ENCODE measurements at regions not wholly inside any gene's neighbourhood (a gene's known extent, or its start where the extent isn't known, plus 50 kb on each side); places are given as distances from the start of the nearest gene placed in this dataset.

GRCh38 chr4:81930506-81931238, 443.1 kb downstream of the HNRNPD start:
- Mint-ChIP-seq H3K9me3 (peaks cover 0 to 4% (median 0%) of the 10 kb centered on the region in 8 donors), H3K36me3 (no peaks in the 10 kb centered on the region), H3K4me3 (no peak overlapping the region), H3K27ac (no peak overlapping the region), H3K4me1 (no peaks in the 10 kb centered on the region), H3K27me3 (peaks cover 0 to 6% of the 10 kb centered on the region in 2 donors)
- Histone ChIP-seq H3K27me3 (ENCODE audit: insufficient read depth, low read length) (no peaks in the 10 kb centered on the region), H3K4me3 (ENCODE audit: low read length in 2 of 2) (no peak overlapping the region), H3K9me3 (ENCODE audit: control insufficient read depth in 1 of 2, low read length in 2 of 2) (no peaks in the 10 kb centered on the region), H3K36me3 (ENCODE audit: insufficient read depth, low read length) (no peaks in the 10 kb centered on the region), H3K4me1 (ENCODE audit: insufficient read depth, low read length) (no peaks in the 10 kb centered on the region), H3K27ac (ENCODE audit: low read depth, low read length) (no peak overlapping the region)
- ChIA-PET POLR2A (ENCODE audit: partially characterized antibody) (no interaction called here), CTCF (ENCODE audit: partially characterized antibody) (no interaction called here)
- intact Hi-C loops (cut with micrococcal nuclease), result no loop called here
- no peak for DNase-seq

- intact Hi-C loops (cut with micrococcal nuclease), result no loop called here
- ChIA-PET POLR2A (ENCODE audit: partially characterized antibody) (no interaction called here), CTCF (ENCODE audit: partially characterized antibody) (interaction anchor here (1.2 to 1.7 kb wide), 3 partner anchors 9 to 453 kb away, joined by 3 to 4 read pairs (median 4); no protein-coding TSS in a partner anchor)
- Mint-ChIP-seq H3K27me3 (peaks cover 9 to 20% of the 10 kb centered on the region in 2 donors), H3K4me3 (no peak overlapping the region), H3K9me3 (no peaks in the 10 kb centered on the region), H3K27ac (no peak overlapping the region), H3K4me1 (peaks cover 0 to 1% (median 0%) of the 10 kb centered on the region in 4 donors), H3K36me3 (no peaks in the 10 kb centered on the region)
- Histone ChIP-seq H3K36me3 (ENCODE audit: insufficient read depth, low read length) (no peaks in the 10 kb centered on the region), H3K4me3 (ENCODE audit: low read length in 2 of 2) (no peak overlapping the region), H3K9me3 (ENCODE audit: control insufficient read depth in 1 of 2, low read length in 2 of 2) (no peaks in the 10 kb centered on the region), H3K27me3 (ENCODE audit: insufficient read depth, low read length) (no peaks in the 10 kb centered on the region), H3K27ac (ENCODE audit: low read depth, low read length) (no peak overlapping the region), H3K4me1 (ENCODE audit: insufficient read depth, low read length) (no peaks in the 10 kb centered on the region)
- DNase-seq, result no peak
Measured at GRCh38 chr4:81923140-81923539, 450.7 kb downstream of the HNRNPD start.

GRCh38 chr4:81922313-81922712, 450.6 kb upstream of the RASGEF1B start:
- Histone ChIP-seq H3K4me3 (ENCODE audit: low read length in 2 of 2) (no peak overlapping the region), H3K27ac (ENCODE audit: low read depth, low read length) (no peak overlapping the region), H3K36me3 (ENCODE audit: insufficient read depth, low read length) (no peaks in the 10 kb centered on the region), H3K9me3 (ENCODE audit: control insufficient read depth in 1 of 2, low read length in 2 of 2) (no peaks in the 10 kb centered on the region), H3K27me3 (ENCODE audit: insufficient read depth, low read length) (no peaks in the 10 kb centered on the region), H3K4me1 (ENCODE audit: insufficient read depth, low read length) (no peaks in the 10 kb centered on the region)
- peaks cover 0 to 1% (median 0%) of the 10 kb centered on the region in 4 donors for H3K4me1 Mint-ChIP-seq
- no peak overlapping the region for H3K4me3 Mint-ChIP-seq
- intact Hi-C loops (cut with micrococcal nuclease), result no loop called here
- H3K27me3 Mint-ChIP-seq, result peaks cover 9 to 21% of the 10 kb centered on the region in 2 donors
- POLR2A ChIA-PET (ENCODE audit: partially characterized antibody), result no interaction called here
- CTCF ChIA-PET (ENCODE audit: partially characterized antibody), result interaction anchor here (1.2 to 1.7 kb wide), 3 partner anchors 8 to 452 kb away, joined by 3 to 4 read pairs (median 4); no protein-coding TSS in a partner anchor
- H3K27ac Mint-ChIP-seq, result no peak overlapping the region
- H3K36me3 Mint-ChIP-seq, result no peaks in the 10 kb centered on the region
- no peaks in the 10 kb centered on the region for H3K9me3 Mint-ChIP-seq
- DNase-seq, result no peak

GRCh38 chr4:81921751-81922159, 450.0 kb upstream of the RASGEF1B start:
- no peaks in the 10 kb centered on the region for H3K9me3 Mint-ChIP-seq

GRCh38 chr4:81919810-81920209, 448.1 kb upstream of the RASGEF1B start:
- POLR2A ChIA-PET (ENCODE audit: partially characterized antibody), result no interaction called here
- intact Hi-C loops (cut with micrococcal nuclease), result loop anchor here (10.0 kb wide), 1 partner anchor 285 kb away; no protein-coding TSS in a partner anchor
- no peak for DNase-seq
- peaks cover 0 to 1% (median 0%) of the 10 kb centered on the region in 4 donors for H3K4me1 Mint-ChIP-seq
- Histone ChIP-seq H3K9me3 (ENCODE audit: control insufficient read depth in 1 of 2, low read length in 2 of 2) (no peaks in the 10 kb centered on the region), H3K27ac (ENCODE audit: low read depth, low read length) (no peak overlapping the region), H3K27me3 (ENCODE audit: insufficient read depth, low read length) (no peaks in the 10 kb centered on the region), H3K36me3 (ENCODE audit: insufficient read depth, low read length) (no peaks in the 10 kb centered on the region), H3K4me1 (ENCODE audit: insufficient read depth, low read length) (no peaks in the 10 kb centered on the region), H3K4me3 (ENCODE audit: low read length in 2 of 2) (no peak overlapping the region)
- CTCF ChIA-PET (ENCODE audit: partially characterized antibody), result interaction anchor here (1.2 kb wide), 1 partner anchor 349 kb away, joined by 3 read pairs; no protein-coding TSS in a partner anchor
- no peak overlapping the region for H3K4me3 Mint-ChIP-seq
- H3K27ac Mint-ChIP-seq, result no peak overlapping the region
- H3K9me3 Mint-ChIP-seq, result no peaks in the 10 kb centered on the region
- peaks cover 9 to 18% of the 10 kb centered on the region in 2 donors for H3K27me3 Mint-ChIP-seq
- no peaks in the 10 kb centered on the region for H3K36me3 Mint-ChIP-seq

More at GRCh38 chr4:81921751-81922159, 450.0 kb upstream of the RASGEF1B start:
- H3K36me3 ChIP-seq (ENCODE audit: insufficient read depth, low read length), result no peaks in the 10 kb centered on the region
- no peaks in the 10 kb centered on the region for H3K27me3 ChIP-seq (ENCODE audit: insufficient read depth, low read length)
- ChIA-PET CTCF (ENCODE audit: partially characterized antibody) (interaction anchor here (1.5 to 1.7 kb wide), 2 partner anchors 8 to 451 kb away, joined by 4 read pairs; no protein-coding TSS in a partner anchor), POLR2A (ENCODE audit: partially characterized antibody) (no interaction called here)
- H3K4me3 ChIP-seq (ENCODE audit: low read length in 2 of 2), result no peak overlapping the region
- Mint-ChIP-seq H3K27ac (no peak overlapping the region), H3K4me1 (peaks cover 0 to 1% (median 0%) of the 10 kb centered on the region in 4 donors), H3K27me3 (peaks cover 9 to 17% of the 10 kb centered on the region in 2 donors), H3K4me3 (no peak overlapping the region), H3K36me3 (no peaks in the 10 kb centered on the region)
- no peaks in the 10 kb centered on the region for H3K4me1 ChIP-seq (ENCODE audit: insufficient read depth, low read length)
- no peak for DNase-seq
- intact Hi-C loops (cut with micrococcal nuclease), result no loop called here
- no peak overlapping the region for H3K27ac ChIP-seq (ENCODE audit: low read depth, low read length)
- H3K9me3 ChIP-seq (ENCODE audit: control insufficient read depth in 1 of 2, low read length in 2 of 2), result no peaks in the 10 kb centered on the region

- Mint-ChIP-seq H3K4me1 (peaks cover 0 to 1% (median 0%) of the 10 kb centered on the region in 4 donors), H3K27me3 (peaks cover 6 to 17% of the 10 kb centered on the region in 2 donors), H3K36me3 (no peaks in the 10 kb centered on the region), H3K9me3 (no peaks in the 10 kb centered on the region), H3K4me3 (no peak overlapping the region), H3K27ac (no peak overlapping the region)
- CTCF ChIA-PET (ENCODE audit: partially characterized antibody), result interaction anchor here (0.9 to 1.2 kb wide), 2 partner anchors 350 to 452 kb away, joined by 3 read pairs; no protein-coding TSS in a partner anchor
- no peak for DNase-seq
- intact Hi-C loops (cut with micrococcal nuclease), result loop anchor here (10.0 kb wide), 1 partner anchor 286 kb away; no protein-coding TSS in a partner anchor
- Histone ChIP-seq H3K4me3 (ENCODE audit: low read length in 2 of 2) (no peak overlapping the region), H3K36me3 (ENCODE audit: insufficient read depth, low read length) (no peaks in the 10 kb centered on the region), H3K27me3 (ENCODE audit: insufficient read depth, low read length) (no peaks in the 10 kb centered on the region), H3K4me1 (ENCODE audit: insufficient read depth, low read length) (no peaks in the 10 kb centered on the region), H3K27ac (ENCODE audit: low read depth, low read length) (no peak overlapping the region), H3K9me3 (ENCODE audit: control insufficient read depth in 1 of 2, low read length in 2 of 2) (no peaks in the 10 kb centered on the region)
- POLR2A ChIA-PET (ENCODE audit: partially characterized antibody), result no interaction called here
Measured at GRCh38 chr4:81919223-81919622, 447.5 kb upstream of the RASGEF1B start.

- CTCF ChIA-PET (ENCODE audit: partially characterized antibody), result interaction anchor here (0.7 to 1.6 kb wide), 2 partner anchors 14 to 350 kb away, joined by 3 read pairs; no protein-coding TSS in a partner anchor
- Mint-ChIP-seq H3K4me3 (no peak overlapping the region), H3K27ac (no peak overlapping the region), H3K36me3 (no peaks in the 10 kb centered on the region), H3K4me1 (peaks cover 6 to 9% (median 7%) of the 10 kb centered on the region in 4 donors), H3K27me3 (peaks cover 3 to 9% of the 10 kb centered on the region in 2 donors), H3K9me3 (no peaks in the 10 kb centered on the region)
- Histone ChIP-seq H3K9me3 (ENCODE audit: control insufficient read depth in 1 of 2, low read length in 2 of 2) (no peaks in the 10 kb centered on the region), H3K4me1 (ENCODE audit: insufficient read depth, low read length) (no peaks in the 10 kb centered on the region), H3K27me3 (ENCODE audit: insufficient read depth, low read length) (no peaks in the 10 kb centered on the region), H3K36me3 (ENCODE audit: insufficient read depth, low read length) (no peaks in the 10 kb centered on the region), H3K27ac (ENCODE audit: low read depth, low read length) (no peak overlapping the region), H3K4me3 (ENCODE audit: low read length in 2 of 2) (no peak overlapping the region)
- intact Hi-C loops (cut with micrococcal nuclease), result loop anchor here (10.0 kb wide), 1 partner anchor 289 kb away; no protein-coding TSS in a partner anchor
- POLR2A ChIA-PET (ENCODE audit: partially characterized antibody), result no interaction called here
- DNase-seq, result no peak
Measured at GRCh38 chr4:81915430-81915829, 443.7 kb upstream of the RASGEF1B start.
